ENCODE measurements at regions not wholly inside any gene's neighbourhood (a gene's known extent, or its start where the extent isn't known, plus 50 kb on each side); places are given as distances from the start of the nearest gene placed in this dataset.
A peak's percentile ranks its signal among the peaks of the same experiment; 100 is the strongest.

GRCh38 chr7:84705706-84706105 lies 481.1 kb downstream of the SEMA3D start:
- H3K4me3 Mint-ChIP-seq (ENCODE audit: unreplicated experiment), result no peak overlapping the region
- H3K9me3 ChIP-seq, result no peaks in the 10 kb centered on the region
- no peak overlapping the region for H3K27ac Mint-ChIP-seq (ENCODE audit: unreplicated experiment)
- H3K4me3 ChIP-seq (ENCODE audit: low read depth, low read length), result no peak overlapping the region
- H3K27me3 ChIP-seq (replicated peaks; ENCODE audit: control insufficient read depth, insufficient read depth, low read length), result no peaks in the 10 kb centered on the region
- no peaks in the 10 kb centered on the region for H3K27me3 Mint-ChIP-seq (ENCODE audit: insufficient read depth, unreplicated experiment)
- peaks cover 10% of the 10 kb centered on the region; the same call in 1 of the 2 replicates for H3K4me1 ChIP-seq
- no peaks in the 10 kb centered on the region for H3K36me3 ChIP-seq (ENCODE audit: control insufficient read depth, insufficient read depth, low read length)
- no peaks in the 10 kb centered on the region for H3K36me3 Mint-ChIP-seq (ENCODE audit: insufficient read depth, unreplicated experiment)
- intact Hi-C loops (cut with micrococcal nuclease; ENCODE audit: unreplicated experiment), result no loop called here
- no TSS peak for BruUV-seq (replicated peaks)
- ChIA-PET CTCF (no interaction called here), POLR2A (no interaction called here)
- TF ChIP-seq CTCF (IDR thresholded peaks at IDR 0.05; ENCODE audit: insufficient read depth in 1 of 2, low read depth in 1 of 2, low read length in 1 of 2, severe bottlenecking in 1 of 2, unreplicated experiment in 1 of 2), result no peak
- H3K4me1 Mint-ChIP-seq (ENCODE audit: low read depth, unreplicated experiment), result peaks cover 7% of the 10 kb centered on the region
- no peaks in the 10 kb centered on the region for H3K9me3 Mint-ChIP-seq (ENCODE audit: unreplicated experiment)
- DNase-seq, result no peak

- Histone ChIP-seq H3K9me3 (no peaks in the 10 kb centered on the region), H3K4me3 (ENCODE audit: low read depth, low read length) (no peak overlapping the region), H3K27me3 (replicated peaks; ENCODE audit: control insufficient read depth, insufficient read depth, low read length) (no peaks in the 10 kb centered on the region), H3K4me1 (peaks cover 10% of the 10 kb centered on the region; the same call in 1 of the 2 replicates), H3K36me3 (ENCODE audit: control insufficient read depth, insufficient read depth, low read length) (no peaks in the 10 kb centered on the region)
- no peak for DNase-seq
- no peaks in the 10 kb centered on the region for H3K27me3 Mint-ChIP-seq (ENCODE audit: insufficient read depth, unreplicated experiment)
- TF ChIP-seq CTCF (IDR thresholded peaks at IDR 0.05; ENCODE audit: insufficient read depth in 1 of 2, low read depth in 1 of 2, low read length in 1 of 2, severe bottlenecking in 1 of 2, unreplicated experiment in 1 of 2), result no peak
- no peak overlapping the region for H3K27ac Mint-ChIP-seq (ENCODE audit: unreplicated experiment)
- no peak overlapping the region for H3K4me3 Mint-ChIP-seq (ENCODE audit: unreplicated experiment)
- POLR2A ChIA-PET, result no interaction called here
- intact Hi-C loops (cut with micrococcal nuclease; ENCODE audit: unreplicated experiment), result no loop called here
- H3K36me3 Mint-ChIP-seq (ENCODE audit: insufficient read depth, unreplicated experiment), result no peaks in the 10 kb centered on the region
- no TSS peak for BruUV-seq (replicated peaks)
- CTCF ChIA-PET, result no interaction called here
- H3K4me1 Mint-ChIP-seq (ENCODE audit: low read depth, unreplicated experiment), result peaks cover 7% of the 10 kb centered on the region
- H3K9me3 Mint-ChIP-seq (ENCODE audit: unreplicated experiment), result no peaks in the 10 kb centered on the region
Measured at GRCh38 chr7:84705079-84705478, 481.8 kb downstream of the SEMA3D start.

DNA sequence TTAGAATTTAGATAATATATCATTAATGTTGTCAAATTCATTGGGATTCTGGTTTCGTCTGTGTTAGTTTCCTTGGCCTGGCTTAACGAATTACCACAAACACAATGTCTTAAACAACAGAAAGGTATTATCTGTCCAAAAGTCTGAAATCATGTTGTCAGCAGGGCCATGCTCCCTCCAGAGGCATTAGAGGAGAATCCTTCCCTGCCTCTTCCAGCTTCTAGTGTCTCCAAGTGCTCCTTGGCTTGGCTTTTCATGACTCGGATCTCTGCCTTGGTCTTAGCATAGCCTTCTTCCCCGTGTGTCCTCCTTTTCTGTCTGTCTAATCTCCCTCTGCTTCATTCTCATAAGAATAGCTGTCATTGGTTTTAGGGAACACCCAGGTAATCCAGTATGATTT lies 482.5 kb downstream of the SEMA3D start:
- no TSS peak for BruUV-seq (replicated peaks)
- Mint-ChIP-seq H3K27me3 (ENCODE audit: insufficient read depth, unreplicated experiment) (no peaks in the 10 kb centered on the region), H3K9me3 (ENCODE audit: unreplicated experiment) (no peaks in the 10 kb centered on the region), H3K4me1 (ENCODE audit: low read depth, unreplicated experiment) (peaks cover 7% of the 10 kb centered on the region), H3K4me3 (ENCODE audit: unreplicated experiment) (no peak overlapping the region), H3K27ac (ENCODE audit: unreplicated experiment) (peak overlapping the region; percentile 49), H3K36me3 (ENCODE audit: insufficient read depth, unreplicated experiment) (no peaks in the 10 kb centered on the region)
- POLR2A ChIA-PET, result no interaction called here
- no peak for TF ChIP-seq CTCF (IDR thresholded peaks at IDR 0.05; ENCODE audit: insufficient read depth in 1 of 2, low read depth in 1 of 2, low read length in 1 of 2, severe bottlenecking in 1 of 2, unreplicated experiment in 1 of 2)
- intact Hi-C loops (cut with micrococcal nuclease; ENCODE audit: unreplicated experiment), result no loop called here
- no peak for DNase-seq
- CTCF ChIA-PET, result no interaction called here
- no peaks in the 10 kb centered on the region for H3K36me3 ChIP-seq (ENCODE audit: control insufficient read depth, insufficient read depth, low read length)
- no peak overlapping the region for H3K4me3 ChIP-seq (ENCODE audit: low read depth, low read length)
- H3K27me3 ChIP-seq (replicated peaks; ENCODE audit: control insufficient read depth, insufficient read depth, low read length), result no peaks in the 10 kb centered on the region
- peaks cover 10% of the 10 kb centered on the region; the same call in 1 of the 2 replicates for H3K4me1 ChIP-seq
- H3K9me3 ChIP-seq, result no peaks in the 10 kb centered on the region

Measured in Caco-2 (cell line).